ENCODE measurements at regions not wholly inside any gene's neighbourhood (a gene's known extent, or its start where the extent isn't known, plus 50 kb on each side); places are given as distances from the start of the nearest gene placed in this dataset.

DNA sequence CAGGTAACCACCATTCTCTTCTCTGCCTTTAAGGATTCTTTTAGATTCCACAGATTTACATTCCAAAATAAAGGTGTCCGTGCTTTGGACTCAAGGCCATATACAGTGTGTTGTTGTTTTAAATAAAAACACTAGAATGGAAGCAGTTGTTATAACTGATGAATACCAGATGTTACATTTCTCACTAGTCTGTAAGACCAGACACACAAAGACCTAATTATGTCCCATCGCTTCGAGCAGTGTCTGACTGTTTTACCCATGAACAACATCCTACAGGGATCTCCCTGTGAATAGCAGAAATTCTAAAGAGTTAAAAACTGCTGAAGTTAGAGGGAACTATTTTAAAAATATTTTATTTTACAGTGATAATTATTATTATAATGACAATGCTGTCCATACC is 574.7 kb upstream of the ZP4 start:
- no peaks in the 10 kb centered on the region for H3K27me3 ChIP-seq (replicated peaks; ENCODE audit: insufficient read depth, low read length)
- no peaks in the 10 kb centered on the region for H3F3A ChIP-seq (ENCODE audit: insufficient read depth, low read length)
- no peaks in the 10 kb centered on the region for H4K20me1 ChIP-seq (ENCODE audit: insufficient read depth, low read length)
- no peak overlapping the region for H3K4me3 ChIP-seq (ENCODE audit: low read length)
- no peak overlapping the region for H3K9ac ChIP-seq (ENCODE audit: low read length)
- no peaks in the 10 kb centered on the region for H3K36me3 ChIP-seq (replicated peaks; ENCODE audit: insufficient read depth, low read length)
- H3K27ac ChIP-seq (ENCODE audit: low read length): no peak overlapping the region
- H3K9me3 ChIP-seq (replicated peaks; ENCODE audit: insufficient read depth, low read length): no peaks in the 10 kb centered on the region
- H3K4me1 ChIP-seq (ENCODE audit: low read length): no peaks in the 10 kb centered on the region
- no peak for DNase-seq
- H2AFZ ChIP-seq (ENCODE audit: low read length): no peak overlapping the region
- H3K79me2 ChIP-seq (ENCODE audit: low read length): no peaks in the 10 kb centered on the region
- H3K9me2 ChIP-seq (replicated peaks; ENCODE audit: insufficient read depth, low read length): no peaks in the 10 kb centered on the region
- H3K4me2 ChIP-seq (ENCODE audit: low read depth, low read length): no peak overlapping the region
- TF ChIP-seq EZH2phosphoT487 (IDR thresholded peaks at IDR 0.05; ENCODE audit: low read length): no peak
- no peak for TF ChIP-seq EZH2 (optimal IDR thresholded peaks at IDR 0.05; ENCODE audit: low read depth, low read length)
- TF ChIP-seq, protein P1, sequence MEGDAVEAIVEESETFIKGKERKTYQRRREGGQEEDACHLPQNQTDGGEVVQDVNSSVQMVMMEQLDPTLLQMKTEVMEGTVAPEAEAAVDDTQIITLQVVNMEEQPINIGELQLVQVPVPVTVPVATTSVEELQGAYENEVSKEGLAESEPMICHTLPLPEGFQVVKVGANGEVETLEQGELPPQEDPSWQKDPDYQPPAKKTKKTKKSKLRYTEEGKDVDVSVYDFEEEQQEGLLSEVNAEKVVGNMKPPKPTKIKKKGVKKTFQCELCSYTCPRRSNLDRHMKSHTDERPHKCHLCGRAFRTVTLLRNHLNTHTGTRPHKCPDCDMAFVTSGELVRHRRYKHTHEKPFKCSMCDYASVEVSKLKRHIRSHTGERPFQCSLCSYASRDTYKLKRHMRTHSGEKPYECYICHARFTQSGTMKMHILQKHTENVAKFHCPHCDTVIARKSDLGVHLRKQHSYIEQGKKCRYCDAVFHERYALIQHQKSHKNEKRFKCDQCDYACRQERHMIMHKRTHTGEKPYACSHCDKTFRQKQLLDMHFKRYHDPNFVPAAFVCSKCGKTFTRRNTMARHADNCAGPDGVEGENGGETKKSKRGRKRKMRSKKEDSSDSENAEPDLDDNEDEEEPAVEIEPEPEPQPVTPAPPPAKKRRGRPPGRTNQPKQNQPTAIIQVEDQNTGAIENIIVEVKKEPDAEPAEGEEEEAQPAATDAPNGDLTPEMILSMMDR (IDR thresholded peaks at IDR 0.05; ENCODE audit: low read length): no peak

DNA sequence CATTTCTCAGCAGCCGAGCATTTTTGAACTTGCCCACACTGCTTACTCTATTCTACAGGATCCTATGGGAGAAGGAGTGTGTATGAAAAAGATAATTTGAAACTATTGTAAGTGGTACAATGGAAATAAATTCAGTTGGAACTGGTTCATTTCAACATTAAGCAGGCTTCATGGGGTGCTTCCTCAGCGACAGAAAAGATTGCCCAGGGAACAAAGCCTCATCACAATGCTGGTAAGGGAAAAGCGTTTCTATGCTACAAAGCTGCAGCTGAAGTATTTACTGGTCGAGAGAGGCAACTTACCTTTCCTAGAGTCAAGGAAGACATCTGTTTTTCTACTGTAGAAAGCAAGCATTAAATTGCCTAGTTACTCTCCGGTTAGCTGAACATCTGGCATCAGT is 568.2 kb upstream of the ZP4 start:
- H3K9me2 ChIP-seq (replicated peaks; ENCODE audit: insufficient read depth, low read length): no peaks in the 10 kb centered on the region
- no peaks in the 10 kb centered on the region for H3K79me2 ChIP-seq (ENCODE audit: low read length)
- H3K9ac ChIP-seq (ENCODE audit: low read length): no peak overlapping the region

DNA sequence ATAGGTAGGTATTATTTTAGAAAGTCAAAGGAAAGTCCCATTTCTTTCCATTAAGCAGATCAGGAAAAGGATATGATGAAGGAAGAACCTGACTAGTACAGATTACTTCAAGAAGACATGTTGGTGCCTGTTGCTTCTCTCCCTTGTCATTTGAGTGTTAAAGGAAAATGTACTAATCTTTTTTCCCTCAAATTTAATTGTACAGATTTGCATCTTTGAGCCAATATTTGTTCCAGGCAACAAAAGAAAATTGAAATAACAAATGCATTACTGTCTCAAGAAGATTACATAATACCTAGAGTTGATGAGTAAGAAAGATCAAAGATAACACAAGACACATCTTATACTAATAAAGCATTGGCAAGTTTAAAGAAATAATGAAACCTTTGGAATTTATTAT is 566.9 kb upstream of the ZP4 start:
- Histone ChIP-seq H3K4me1 (ENCODE audit: low read length) (no peaks in the 10 kb centered on the region), H3F3A (ENCODE audit: insufficient read depth, low read length) (no peaks in the 10 kb centered on the region), H3K9me3 (replicated peaks; ENCODE audit: insufficient read depth, low read length) (no peaks in the 10 kb centered on the region), H3K27me3 (replicated peaks; ENCODE audit: insufficient read depth, low read length) (no peaks in the 10 kb centered on the region), H3K4me2 (ENCODE audit: low read depth, low read length) (no peak overlapping the region), H3K36me3 (replicated peaks; ENCODE audit: insufficient read depth, low read length) (no peaks in the 10 kb centered on the region), H2AFZ (ENCODE audit: low read length) (no peak overlapping the region), H3K79me2 (ENCODE audit: low read length) (no peaks in the 10 kb centered on the region), H3K4me3 (ENCODE audit: low read length) (no peak overlapping the region), H3K9me2 (replicated peaks; ENCODE audit: insufficient read depth, low read length) (no peaks in the 10 kb centered on the region), H4K20me1 (ENCODE audit: insufficient read depth, low read length) (no peaks in the 10 kb centered on the region), H3K27ac (ENCODE audit: low read length) (no peak overlapping the region), H3K9ac (ENCODE audit: low read length) (no peak overlapping the region)
- no peak for TF ChIP-seq EZH2 (optimal IDR thresholded peaks at IDR 0.05; ENCODE audit: low read depth, low read length)
- TF ChIP-seq, protein P1 (IDR thresholded peaks at IDR 0.05; ENCODE audit: low read length): no peak
- no peak for TF ChIP-seq EZH2phosphoT487 (IDR thresholded peaks at IDR 0.05; ENCODE audit: low read length)
- DNase-seq: no peak

More for the DNA sequence above, 568.2 kb upstream of the ZP4 start:
- Histone ChIP-seq H3K4me1 (ENCODE audit: low read length) (no peaks in the 10 kb centered on the region), H3K4me2 (ENCODE audit: low read depth, low read length) (no peak overlapping the region), H2AFZ (ENCODE audit: low read length) (no peak overlapping the region), H3K4me3 (ENCODE audit: low read length) (no peak overlapping the region), H3K27ac (ENCODE audit: low read length) (no peak overlapping the region), H3K36me3 (replicated peaks; ENCODE audit: insufficient read depth, low read length) (no peaks in the 10 kb centered on the region), H4K20me1 (ENCODE audit: insufficient read depth, low read length) (no peaks in the 10 kb centered on the region), H3K27me3 (replicated peaks; ENCODE audit: insufficient read depth, low read length) (no peaks in the 10 kb centered on the region), H3K9me3 (replicated peaks; ENCODE audit: insufficient read depth, low read length) (no peaks in the 10 kb centered on the region), H3F3A (ENCODE audit: insufficient read depth, low read length) (no peaks in the 10 kb centered on the region)
- TF ChIP-seq, protein P1 (IDR thresholded peaks at IDR 0.05; ENCODE audit: low read length): no peak
- TF ChIP-seq EZH2phosphoT487 (IDR thresholded peaks at IDR 0.05; ENCODE audit: low read length): no peak
- TF ChIP-seq EZH2 (optimal IDR thresholded peaks at IDR 0.05; ENCODE audit: low read depth, low read length): no peak
- DNase-seq: no peak

Measured in MM.1S (cell line).